ENCODE measurements at regions not wholly inside any gene's neighbourhood (a gene's known extent, or its start where the extent isn't known, plus 50 kb on each side); places are given as distances from the start of the nearest gene placed in this dataset.

GRCh38 chr7:125773113-125773785, 843.6 kb upstream of the POT1 start:
- H3K4me3 Mint-ChIP-seq, result no peak overlapping the region
- H3K9me3 Mint-ChIP-seq, result peaks cover 0 to 13% (median 3%) of the 10 kb centered on the region in 9 donors
- no peaks in the 10 kb centered on the region for H3K27me3 Mint-ChIP-seq
- no peak for DNase-seq
- POLR2A ChIA-PET, result no interaction called here
- no peaks in the 10 kb centered on the region for H3K4me1 Mint-ChIP-seq
- no peak for ATAC-seq
- no peak overlapping the region for H3K27ac Mint-ChIP-seq
- H3K36me3 Mint-ChIP-seq, result no peaks in the 10 kb centered on the region

GRCh38 chr7:125747966-125748365, 818.3 kb upstream of the POT1 start:
- POLR2A ChIA-PET, result no interaction called here
- H3K27ac Mint-ChIP-seq, result no peak overlapping the region
- peaks cover 0 to 18% (median 6%) of the 10 kb centered on the region in 9 donors for H3K9me3 Mint-ChIP-seq
- no peak for ATAC-seq
- no peaks in the 10 kb centered on the region for H3K27me3 Mint-ChIP-seq
- DNase-seq, result no peak
- H3K4me1 Mint-ChIP-seq, result no peaks in the 10 kb centered on the region
- no peak overlapping the region for H3K4me3 Mint-ChIP-seq
- H3K36me3 Mint-ChIP-seq, result no peaks in the 10 kb centered on the region

- DNase-seq (no peak), ATAC-seq (no peak)
- peaks cover 0 to 19% (median 7%) of the 10 kb centered on the region in 9 donors for H3K9me3 Mint-ChIP-seq
- H3K27ac Mint-ChIP-seq, result no peak overlapping the region
- POLR2A ChIA-PET, result no interaction called here
- no peaks in the 10 kb centered on the region for H3K27me3 Mint-ChIP-seq
- no peak overlapping the region for H3K4me3 Mint-ChIP-seq
- no peaks in the 10 kb centered on the region for H3K4me1 Mint-ChIP-seq
- H3K36me3 Mint-ChIP-seq, result no peaks in the 10 kb centered on the region
Observed at GRCh38 chr7:125746510-125746909, 816.9 kb upstream of the POT1 start.

GRCh38 chr7:125727215-125727614, 797.6 kb upstream of the POT1 start:
- POLR2A ChIA-PET, result interaction anchor here (0.7 kb wide), 1 partner anchor 13 kb away, joined by 3 read pairs; no protein-coding TSS in a partner anchor
- Mint-ChIP-seq H3K4me3 (no peak overlapping the region), H3K27ac (no peak overlapping the region), H3K27me3 (no peaks in the 10 kb centered on the region), H3K9me3 (peaks cover 3 to 27% (median 8%) of the 10 kb centered on the region in 9 donors), H3K36me3 (no peaks in the 10 kb centered on the region), H3K4me1 (no peaks in the 10 kb centered on the region)
- DNase-seq (no peak), ATAC-seq (no peak)

- Mint-ChIP-seq H3K27ac (no peak overlapping the region), H3K36me3 (no peaks in the 10 kb centered on the region), H3K4me1 (no peaks in the 10 kb centered on the region), H3K9me3 (peaks cover 0 to 2% (median 0%) of the 10 kb centered on the region in 9 donors), H3K27me3 (no peaks in the 10 kb centered on the region), H3K4me3 (no peak overlapping the region)
- no peak for ATAC-seq
- no peak for DNase-seq
- POLR2A ChIA-PET, result no interaction called here
Observed at GRCh38 chr7:125695626-125696025, 766.0 kb upstream of the POT1 start.

- H3K27ac Mint-ChIP-seq, result no peak overlapping the region
- no peaks in the 10 kb centered on the region for H3K36me3 Mint-ChIP-seq
- peaks cover 0 to 22% (median 5%) of the 10 kb centered on the region in 9 donors for H3K9me3 Mint-ChIP-seq
- no peaks in the 10 kb centered on the region for H3K4me1 Mint-ChIP-seq
- H3K4me3 Mint-ChIP-seq, result no peak overlapping the region
- ATAC-seq, result no peak
- no peaks in the 10 kb centered on the region for H3K27me3 Mint-ChIP-seq
- POLR2A ChIA-PET, result no interaction called here
- no peak for DNase-seq
Observed at GRCh38 chr7:125683156-125683555, 753.5 kb upstream of the POT1 start.

- Mint-ChIP-seq H3K36me3 (no peaks in the 10 kb centered on the region), H3K4me3 (no peak overlapping the region), H3K27ac (no peak overlapping the region), H3K9me3 (peaks cover 0 to 22% (median 2%) of the 10 kb centered on the region in 9 donors), H3K4me1 (no peaks in the 10 kb centered on the region), H3K27me3 (no peaks in the 10 kb centered on the region)
- POLR2A ChIA-PET, result no interaction called here
- DNase-seq (no peak), ATAC-seq (no peak)
Observed at GRCh38 chr7:125681508-125681907, 751.9 kb upstream of the POT1 start.

- Mint-ChIP-seq H3K27ac (no peak overlapping the region), H3K4me1 (no peaks in the 10 kb centered on the region), H3K9me3 (peaks cover 0 to 22% (median 5%) of the 10 kb centered on the region in 9 donors), H3K4me3 (no peak overlapping the region), H3K27me3 (no peaks in the 10 kb centered on the region), H3K36me3 (no peaks in the 10 kb centered on the region)
- DNase-seq (no peak), ATAC-seq (no peak)
- POLR2A ChIA-PET, result no interaction called here
Observed at GRCh38 chr7:125678771-125679170, 749.1 kb upstream of the POT1 start.

- ATAC-seq (no peak), DNase-seq (no peak)
- no peaks in the 10 kb centered on the region for H3K4me1 Mint-ChIP-seq
- POLR2A ChIA-PET, result no interaction called here
- no peak overlapping the region for H3K27ac Mint-ChIP-seq
- no peaks in the 10 kb centered on the region for H3K36me3 Mint-ChIP-seq
- H3K27me3 Mint-ChIP-seq, result no peaks in the 10 kb centered on the region
- H3K9me3 Mint-ChIP-seq, result peaks cover 0 to 10% (median 0%) of the 10 kb centered on the region in 9 donors
- no peak overlapping the region for H3K4me3 Mint-ChIP-seq
Observed at GRCh38 chr7:125675640-125676039, 746.0 kb upstream of the POT1 start.

- Mint-ChIP-seq H3K9me3 (peaks cover 0 to 10% (median 0%) of the 10 kb centered on the region in 9 donors), H3K27ac (no peak overlapping the region), H3K4me1 (no peaks in the 10 kb centered on the region), H3K36me3 (no peaks in the 10 kb centered on the region), H3K27me3 (no peaks in the 10 kb centered on the region), H3K4me3 (no peak overlapping the region)
- no peak for ATAC-seq
- POLR2A ChIA-PET, result no interaction called here
- no peak for DNase-seq
Observed at GRCh38 chr7:125675169-125675568, 745.5 kb upstream of the POT1 start.

GRCh38 chr7:125670926-125671572, 741.4 kb upstream of the POT1 start:
- Mint-ChIP-seq H3K36me3 (no peaks in the 10 kb centered on the region), H3K27ac (no peak overlapping the region), H3K27me3 (no peaks in the 10 kb centered on the region), H3K4me1 (no peaks in the 10 kb centered on the region), H3K4me3 (no peak overlapping the region), H3K9me3 (peaks cover 0 to 10% (median 0%) of the 10 kb centered on the region in 9 donors)
- POLR2A ChIA-PET, result no interaction called here
- ATAC-seq, result no peak
- no peak for DNase-seq

GRCh38 chr7:125668321-125668993, 738.8 kb upstream of the POT1 start:
- ATAC-seq, result no peak
- no peaks in the 10 kb centered on the region for H3K27me3 Mint-ChIP-seq
- no peak overlapping the region for H3K4me3 Mint-ChIP-seq
- H3K27ac Mint-ChIP-seq, result no peak overlapping the region
- DNase-seq, result no peak
- no peaks in the 10 kb centered on the region for H3K4me1 Mint-ChIP-seq
- H3K36me3 Mint-ChIP-seq, result no peaks in the 10 kb centered on the region
- H3K9me3 Mint-ChIP-seq, result peaks cover 0 to 4% (median 0%) of the 10 kb centered on the region in 9 donors
- POLR2A ChIA-PET, result no interaction called here

- Mint-ChIP-seq H3K27me3 (no peaks in the 10 kb centered on the region), H3K4me3 (no peak overlapping the region), H3K36me3 (no peaks in the 10 kb centered on the region), H3K4me1 (no peaks in the 10 kb centered on the region), H3K27ac (no peak overlapping the region), H3K9me3 (peaks cover 0 to 17% (median 4%) of the 10 kb centered on the region in 9 donors)
- POLR2A ChIA-PET, result no interaction called here
- ATAC-seq (no peak), DNase-seq (no peak)
Observed at GRCh38 chr7:125664625-125665024, 735.0 kb upstream of the POT1 start.

All from naive thymus-derived CD8-positive, alpha-beta T cell (primary cell).